Natural killer cell treated with Interleukin-12 subunit alpha and Interleukin-12 subunit beta and Interleukin-15 and Interleukin-18, amount 100 ng/mL, for 72 hours (primary cell): ENCODE measurements at regions not wholly inside any gene's neighbourhood (a gene's known extent, or its start where the extent isn't known, plus 50 kb on each side); places are given as distances from the start of the nearest gene placed in this dataset.

Experiments
- ATAC-seq, 2 donors: fragments of 150-1000 bp; cut with Tn5 transposase in 1 of 2; sonication (Bioruptor Pico), chemical (Tn5 transposase) in 1 of 2; 2 replicates each; pipeline ENCODE4 v1.10.0; 2021
- DNase-seq: peaks from one replicate; pipeline ENCODE4 v3.0.0; 2022; ENCODE audit warnings: low spot score
- H3K27ac Mint-ChIP-seq, 2 donors: 1 replicate in 1 of 2; 2 replicates in 1 of 2; pipeline ENCODE4 v1.8.0; 2022; ENCODE audit warnings: mixed read lengths in 2 of 2, mild to moderate bottlenecking in 1 of 2, moderate library complexity in 1 of 2
- H3K27me3 Mint-ChIP-seq, 2 donors: 1 replicate in 1 of 2; 2 replicates in 1 of 2; pipeline ENCODE4 v1.8.0; 2022; ENCODE audit warnings: mixed read lengths in 2 of 2
- H3K36me3 Mint-ChIP-seq: one replicate; pipeline ENCODE4 v1.8.0; 2022; ENCODE audit warnings: mixed read lengths
- H3K4me1 Mint-ChIP-seq, 2 donors: 1 replicate in 1 of 2; 2 replicates in 1 of 2; pipeline ENCODE4 v1.8.0; 2022; ENCODE audit warnings: low read depth in 2 of 2, mixed read lengths in 2 of 2, mild to moderate bottlenecking in 1 of 2
- H3K4me3 Mint-ChIP-seq: one replicate; pipeline ENCODE4 v1.8.0; 2022; ENCODE audit warnings: mixed read lengths
- H3K9me3 Mint-ChIP-seq: 2 replicates; pipeline ENCODE4 v1.8.0; 2022; ENCODE audit warnings: mixed read lengths

DNA sequence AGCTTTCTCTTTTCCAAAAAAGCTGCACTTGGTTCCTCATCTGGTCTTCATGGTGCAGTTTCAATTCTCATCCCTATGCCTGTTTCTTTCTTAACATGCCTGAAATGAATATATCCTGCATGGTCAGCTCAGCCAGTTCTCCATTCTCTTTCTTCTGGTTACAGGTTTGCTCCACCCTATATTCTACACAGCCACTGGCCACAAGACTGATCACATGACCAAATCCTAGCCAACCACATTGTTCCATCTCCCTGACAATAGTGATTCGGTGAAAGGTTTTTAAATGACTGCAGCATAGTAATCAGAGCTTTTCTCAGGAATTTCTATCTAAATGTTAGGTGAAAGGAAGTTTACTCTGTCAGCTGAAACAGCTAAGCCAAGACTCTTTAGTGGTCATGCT lies 891.4 kb downstream of the METTL15 start:
- Mint-ChIP-seq H3K9me3 (peaks cover 20% of the 10 kb centered on the region), H3K27ac (no peak overlapping the region), H3K27me3 (no peaks in the 10 kb centered on the region), H3K4me3 (no peak overlapping the region), H3K36me3 (no peaks in the 10 kb centered on the region), H3K4me1 (no peaks in the 10 kb centered on the region)
- DNase-seq (no peak), ATAC-seq (no peak)

DNA sequence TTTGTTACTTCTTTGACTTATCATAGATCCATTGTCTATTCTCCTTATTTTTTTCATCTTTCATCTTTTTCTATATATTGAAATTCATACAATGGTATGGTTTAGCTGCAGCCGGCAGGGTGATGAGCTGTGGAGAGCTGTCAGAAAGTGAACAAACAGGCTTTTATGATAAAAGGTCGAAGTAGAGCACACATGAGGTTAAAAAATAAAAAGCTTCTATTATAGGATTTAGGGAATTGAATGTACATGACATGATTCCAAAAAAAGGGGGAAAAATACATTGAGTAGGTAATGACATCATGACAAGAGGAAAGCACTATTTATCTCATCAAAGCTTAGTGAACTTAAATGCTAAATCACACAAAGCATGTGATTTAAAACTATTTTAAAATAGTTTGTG lies 884.8 kb downstream of the METTL15 start:
- no peak overlapping the region for H3K4me3 Mint-ChIP-seq
- no peaks in the 10 kb centered on the region for H3K36me3 Mint-ChIP-seq
- no peak for DNase-seq

DNA sequence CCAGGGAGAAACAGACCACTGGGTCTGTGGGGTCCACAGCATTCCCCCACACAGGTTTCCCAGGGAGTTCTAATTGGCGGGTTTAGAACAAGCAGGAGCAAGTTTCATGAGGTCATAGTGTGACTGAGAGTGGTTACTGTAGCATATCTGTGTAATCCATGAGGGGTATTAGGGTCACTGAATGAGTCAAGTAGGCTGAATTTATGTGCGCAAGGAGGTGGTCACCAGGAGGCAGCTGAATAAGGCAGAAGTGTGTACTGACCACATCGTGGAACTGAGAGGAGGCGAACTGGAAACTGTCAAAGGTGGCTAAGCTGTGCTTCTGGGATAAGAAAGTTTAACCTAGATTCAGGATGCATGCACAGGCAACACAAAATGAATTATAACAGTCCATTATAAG lies 876.0 kb downstream of the METTL15 start:
- H3K36me3 Mint-ChIP-seq: no peaks in the 10 kb centered on the region
- ATAC-seq (no peak), DNase-seq (no peak)
- peaks cover 10% of the 10 kb centered on the region for H3K9me3 Mint-ChIP-seq
- H3K4me3 Mint-ChIP-seq: no peak overlapping the region
- no peaks in the 10 kb centered on the region for H3K4me1 Mint-ChIP-seq
- no peaks in the 10 kb centered on the region for H3K27me3 Mint-ChIP-seq
- H3K27ac Mint-ChIP-seq: no peak overlapping the region

More for the DNA sequence above, 884.8 kb downstream of the METTL15 start:
- peaks cover 9% of the 10 kb centered on the region for H3K9me3 Mint-ChIP-seq
- no peak for ATAC-seq
- no peaks in the 10 kb centered on the region for H3K27me3 Mint-ChIP-seq
- no peaks in the 10 kb centered on the region for H3K4me1 Mint-ChIP-seq
- no peak overlapping the region for H3K27ac Mint-ChIP-seq

GRCh38 chr11:28983780-28984179 lies 875.6 kb downstream of the METTL15 start:
- H3K4me3 Mint-ChIP-seq: no peak overlapping the region
- DNase-seq: no peak

DNA sequence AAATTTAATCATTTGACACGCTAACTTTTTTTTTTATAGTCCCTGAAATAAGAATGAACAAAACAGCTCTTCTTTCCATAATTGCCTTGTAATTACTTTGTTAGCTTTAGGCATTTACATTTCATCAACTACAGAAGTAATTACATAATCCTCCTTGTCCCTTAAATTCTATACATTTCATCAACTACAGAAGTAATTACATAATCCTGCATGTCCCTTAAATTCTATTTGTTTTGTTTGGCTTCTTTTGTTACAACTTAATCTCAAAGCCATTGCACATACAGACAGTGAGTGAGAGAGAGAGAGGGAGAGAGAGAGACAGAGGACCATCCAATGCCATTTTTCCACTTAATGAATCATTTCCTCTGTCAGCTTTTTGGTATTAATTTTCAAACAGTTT lies 873.2 kb downstream of the METTL15 start:
- Mint-ChIP-seq H3K4me3 (no peak overlapping the region), H3K9me3 (peaks cover 15% of the 10 kb centered on the region), H3K27ac (no peak overlapping the region), H3K36me3 (no peaks in the 10 kb centered on the region), H3K27me3 (no peaks in the 10 kb centered on the region), H3K4me1 (no peaks in the 10 kb centered on the region)
- no peak for ATAC-seq
- DNase-seq: no peak

More at GRCh38 chr11:28983780-28984179, 875.6 kb downstream of the METTL15 start:
- Mint-ChIP-seq H3K27me3 (no peaks in the 10 kb centered on the region), H3K9me3 (peaks cover 10% of the 10 kb centered on the region), H3K4me1 (no peaks in the 10 kb centered on the region), H3K36me3 (no peaks in the 10 kb centered on the region), H3K27ac (no peak overlapping the region)
- ATAC-seq: no peak

DNA sequence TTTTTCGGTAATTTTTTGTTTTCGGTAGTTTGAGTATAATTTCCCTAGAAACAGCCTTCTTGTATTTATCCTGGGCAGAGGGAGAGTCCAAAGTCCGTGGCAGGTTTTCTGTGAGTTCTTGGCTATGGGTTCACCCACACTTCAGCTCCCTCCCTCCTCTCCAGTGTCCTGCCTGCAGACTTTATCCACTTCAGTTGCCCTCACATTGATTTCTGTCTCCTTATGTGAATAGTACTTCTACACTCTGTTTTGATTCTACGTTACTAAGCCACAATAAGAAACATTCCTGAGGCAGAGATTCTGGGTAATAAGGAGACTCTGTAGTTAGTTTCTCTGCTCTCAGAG lies 868.6 kb downstream of the METTL15 start:
- Mint-ChIP-seq H3K4me3 (no peak overlapping the region), H3K9me3 (peaks cover 14% of the 10 kb centered on the region), H3K27ac (no peak overlapping the region), H3K27me3 (no peaks in the 10 kb centered on the region), H3K4me1 (no peaks in the 10 kb centered on the region), H3K36me3 (peaks cover 6% of the 10 kb centered on the region)
- ATAC-seq: no peak
- no peak for DNase-seq

DNA sequence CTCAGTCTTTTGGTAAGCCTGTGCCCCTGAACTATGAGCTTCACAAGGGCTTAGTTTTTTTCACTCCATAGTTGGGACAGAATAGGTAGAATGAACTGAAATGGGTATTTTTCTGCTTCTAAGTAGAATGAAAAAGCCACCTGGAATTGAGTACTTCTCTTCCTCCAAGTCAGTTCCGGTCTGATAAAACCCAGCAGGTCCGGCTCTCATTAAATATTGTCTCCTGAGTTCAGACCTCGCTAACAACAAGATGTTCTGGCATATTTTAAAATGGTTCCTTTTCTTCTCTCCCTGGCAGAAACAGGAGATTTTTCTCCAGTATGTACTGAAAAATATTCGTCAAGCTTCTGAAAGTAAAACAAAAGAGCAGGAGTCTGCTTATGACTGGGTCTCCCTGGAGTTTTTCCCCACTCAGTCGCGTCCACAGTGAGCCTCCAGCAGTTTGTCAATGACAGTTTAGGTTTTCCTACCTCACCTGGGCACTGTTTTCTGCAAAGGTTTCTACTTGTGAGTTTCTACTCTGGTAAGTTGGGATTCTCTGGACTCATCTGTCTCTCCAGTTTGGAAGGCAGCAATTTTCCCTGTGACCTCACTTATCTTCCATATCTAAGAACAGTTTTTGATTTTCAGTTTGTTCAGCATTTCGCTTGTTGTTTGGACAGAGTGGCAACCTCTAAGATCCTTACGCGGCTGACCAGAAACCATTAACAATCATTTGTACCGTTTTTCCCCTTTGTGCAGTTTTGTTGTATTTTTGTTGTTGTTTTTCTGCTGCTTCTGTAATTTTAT lies 868.0 kb downstream of the METTL15 start:
- Mint-ChIP-seq H3K36me3 (peaks cover 6% of the 10 kb centered on the region), H3K4me3 (no peak overlapping the region), H3K27me3 (no peaks in the 10 kb centered on the region), H3K4me1 (no peaks in the 10 kb centered on the region), H3K27ac (no peak overlapping the region), H3K9me3 (peaks cover 14% of the 10 kb centered on the region)
- no peak for ATAC-seq
- DNase-seq: no peak

DNA sequence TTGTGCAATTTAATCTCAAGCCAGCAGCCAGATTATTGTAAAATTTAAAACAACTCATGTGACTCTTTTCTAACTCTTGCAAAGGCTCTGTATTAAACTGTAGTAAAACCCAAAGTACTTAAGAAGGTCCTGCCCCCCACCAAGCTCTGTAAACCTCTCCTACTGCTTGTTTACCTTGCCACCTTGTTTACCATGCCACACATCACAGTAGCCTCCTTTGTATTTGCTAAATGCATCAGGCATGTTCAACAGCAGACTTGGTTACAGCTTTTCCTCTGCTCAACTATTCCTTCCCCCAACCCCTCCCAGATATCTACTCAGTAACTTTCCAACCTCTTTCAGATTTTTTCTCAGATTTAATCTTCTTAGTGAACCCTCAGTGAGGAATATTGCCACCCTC lies 861.6 kb downstream of the METTL15 start:
- Mint-ChIP-seq H3K9me3 (peaks cover 5% of the 10 kb centered on the region), H3K27ac (no peak overlapping the region), H3K36me3 (no peaks in the 10 kb centered on the region), H3K4me3 (no peak overlapping the region), H3K4me1 (no peaks in the 10 kb centered on the region), H3K27me3 (no peaks in the 10 kb centered on the region)
- DNase-seq (no peak), ATAC-seq (no peak)

DNA sequence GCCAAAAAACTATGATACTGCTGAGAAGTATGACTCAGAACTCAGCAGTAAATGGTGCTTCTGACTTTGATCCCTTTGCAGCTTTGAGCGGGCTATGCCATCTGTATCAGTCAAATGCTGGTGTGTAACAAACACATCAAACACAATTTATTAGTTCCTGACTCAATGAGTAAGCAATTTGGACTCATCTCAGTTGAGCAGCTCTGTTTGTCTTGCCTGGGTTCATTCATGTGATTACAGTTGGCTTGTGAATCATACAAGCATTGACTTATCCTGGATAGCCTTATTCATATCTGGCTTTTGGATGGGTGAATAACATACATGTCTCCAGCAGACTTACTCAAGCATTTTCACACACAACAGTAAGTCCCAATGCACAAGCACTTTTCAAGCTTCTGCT lies 858.8 kb downstream of the METTL15 start:
- H3K4me3 Mint-ChIP-seq: no peak overlapping the region
- no peaks in the 10 kb centered on the region for H3K36me3 Mint-ChIP-seq
- no peak overlapping the region for H3K27ac Mint-ChIP-seq
- ATAC-seq (no peak), DNase-seq (no peak)
- H3K9me3 Mint-ChIP-seq: peaks cover 17% of the 10 kb centered on the region
- no peaks in the 10 kb centered on the region for H3K4me1 Mint-ChIP-seq
- H3K27me3 Mint-ChIP-seq: no peaks in the 10 kb centered on the region

DNA sequence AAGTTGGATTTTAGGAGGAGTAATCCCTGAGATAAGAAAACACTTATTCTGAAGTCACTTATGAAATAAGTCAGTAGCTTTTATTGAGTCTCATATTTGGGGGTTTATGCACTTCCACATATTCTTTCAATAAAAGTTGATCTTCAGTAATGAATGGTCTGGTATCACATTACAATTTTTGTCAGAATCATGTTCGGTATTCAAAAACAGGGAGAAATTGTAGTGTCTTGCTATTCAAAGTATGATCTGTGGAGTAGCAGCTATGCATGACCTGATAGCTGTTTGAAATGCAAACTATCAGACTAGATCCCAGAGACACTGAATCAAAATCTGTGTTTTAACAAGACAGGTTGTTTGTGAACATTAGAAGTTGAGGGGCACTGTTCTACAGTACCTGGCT lies 857.6 kb downstream of the METTL15 start:
- no peaks in the 10 kb centered on the region for H3K36me3 Mint-ChIP-seq
- ATAC-seq (no peak), DNase-seq (no peak)

DNA sequence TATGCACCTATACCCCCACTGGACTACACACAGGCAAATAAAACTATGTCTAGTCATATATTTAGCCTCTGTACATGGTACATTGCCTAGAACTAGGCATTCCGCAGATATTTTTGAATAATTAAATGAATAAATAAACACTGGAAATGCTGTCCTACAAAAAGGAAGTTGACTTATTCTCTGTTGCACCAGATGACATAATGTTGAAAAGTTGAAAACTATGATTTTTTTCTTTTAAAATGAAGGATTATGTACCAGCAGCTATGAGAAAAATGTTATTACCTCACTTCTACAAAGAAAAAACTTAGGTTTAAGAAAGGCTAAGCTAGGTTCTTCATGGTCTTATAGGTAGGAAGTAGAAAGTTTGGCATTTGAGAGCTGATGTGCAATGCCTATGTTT lies 856.6 kb downstream of the METTL15 start:
- DNase-seq: no peak
- Mint-ChIP-seq H3K4me3 (no peak overlapping the region), H3K4me1 (no peaks in the 10 kb centered on the region), H3K9me3 (peaks cover 16% of the 10 kb centered on the region), H3K36me3 (no peaks in the 10 kb centered on the region), H3K27ac (no peak overlapping the region), H3K27me3 (no peaks in the 10 kb centered on the region)
- no peak for ATAC-seq

More for the DNA sequence above, 857.6 kb downstream of the METTL15 start:
- Mint-ChIP-seq H3K4me3 (no peak overlapping the region), H3K9me3 (peaks cover 20% of the 10 kb centered on the region), H3K27ac (no peak overlapping the region), H3K4me1 (no peaks in the 10 kb centered on the region), H3K27me3 (no peaks in the 10 kb centered on the region)

GRCh38 chr11:28963187-28963586 lies 855.0 kb downstream of the METTL15 start:
- DNase-seq (no peak), ATAC-seq (no peak)
- H3K27ac Mint-ChIP-seq: no peak overlapping the region
- H3K36me3 Mint-ChIP-seq: no peaks in the 10 kb centered on the region
- no peaks in the 10 kb centered on the region for H3K27me3 Mint-ChIP-seq
- H3K4me3 Mint-ChIP-seq: no peak overlapping the region
- H3K4me1 Mint-ChIP-seq: no peaks in the 10 kb centered on the region
- peaks cover 15% of the 10 kb centered on the region for H3K9me3 Mint-ChIP-seq

DNA sequence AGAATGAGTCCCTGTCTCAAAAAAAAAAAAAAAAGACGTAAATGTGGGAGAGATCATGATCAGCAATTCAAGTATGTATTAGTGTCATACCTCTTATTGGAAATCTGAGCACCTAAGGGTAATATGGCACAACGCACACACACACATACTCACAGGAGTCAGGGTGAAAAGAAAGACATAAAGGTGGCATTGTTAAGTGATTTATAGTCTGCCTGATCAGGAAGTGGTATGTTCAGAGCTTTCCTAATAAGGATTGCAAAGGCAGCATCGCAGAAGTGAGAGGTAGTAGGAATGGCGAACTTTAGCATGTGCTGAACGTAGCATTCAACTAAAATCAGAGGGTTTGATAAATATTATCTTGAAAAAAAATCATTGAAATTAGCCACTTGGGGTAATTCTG lies 854.3 kb downstream of the METTL15 start:
- DNase-seq: no peak
- Mint-ChIP-seq H3K27me3 (no peaks in the 10 kb centered on the region), H3K9me3 (peaks cover 15% of the 10 kb centered on the region), H3K27ac (no peak overlapping the region), H3K36me3 (no peaks in the 10 kb centered on the region), H3K4me3 (no peak overlapping the region), H3K4me1 (no peaks in the 10 kb centered on the region)
- ATAC-seq: no peak

- Mint-ChIP-seq H3K4me1 (no peaks in the 10 kb centered on the region), H3K36me3 (no peaks in the 10 kb centered on the region), H3K27ac (no peak overlapping the region), H3K27me3 (no peaks in the 10 kb centered on the region), H3K9me3 (peaks cover 17% of the 10 kb centered on the region), H3K4me3 (no peak overlapping the region)
- DNase-seq (no peak), ATAC-seq (no peak)
These were observed 853.5 kb downstream of the METTL15 start for GRCh38 chr11:28961726-28962125.

DNA sequence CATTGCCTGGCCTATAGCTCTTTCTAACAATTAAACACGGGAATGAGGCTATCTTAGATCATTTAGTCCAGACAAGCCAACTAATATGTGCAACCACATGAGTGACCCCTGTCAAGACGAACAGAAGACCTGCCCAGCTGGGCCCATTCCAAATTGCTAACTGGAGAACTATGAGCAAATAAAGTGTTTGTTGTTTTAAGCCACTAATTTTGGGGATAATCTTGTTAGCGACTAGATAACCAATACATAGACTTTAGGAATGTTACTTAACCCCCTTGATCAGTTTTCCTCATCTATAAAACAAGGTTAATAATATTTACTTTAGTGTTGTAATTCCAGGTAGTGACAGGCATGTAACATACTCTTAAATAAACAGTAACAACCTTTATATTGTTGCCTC lies 848.3 kb downstream of the METTL15 start:
- H3K9me3 Mint-ChIP-seq: peaks cover 15% of the 10 kb centered on the region
- H3K4me3 Mint-ChIP-seq: no peak overlapping the region
- no peaks in the 10 kb centered on the region for H3K27me3 Mint-ChIP-seq
- H3K4me1 Mint-ChIP-seq: no peaks in the 10 kb centered on the region
- H3K27ac Mint-ChIP-seq: no peak overlapping the region
- no peak for DNase-seq
- H3K36me3 Mint-ChIP-seq: no peaks in the 10 kb centered on the region
- ATAC-seq: no peak
